ENCODE measurements at regions not wholly inside any gene's neighbourhood (a gene's known extent, or its start where the extent isn't known, plus 50 kb on each side); places are given as distances from the start of the nearest gene placed in this dataset.

DNA sequence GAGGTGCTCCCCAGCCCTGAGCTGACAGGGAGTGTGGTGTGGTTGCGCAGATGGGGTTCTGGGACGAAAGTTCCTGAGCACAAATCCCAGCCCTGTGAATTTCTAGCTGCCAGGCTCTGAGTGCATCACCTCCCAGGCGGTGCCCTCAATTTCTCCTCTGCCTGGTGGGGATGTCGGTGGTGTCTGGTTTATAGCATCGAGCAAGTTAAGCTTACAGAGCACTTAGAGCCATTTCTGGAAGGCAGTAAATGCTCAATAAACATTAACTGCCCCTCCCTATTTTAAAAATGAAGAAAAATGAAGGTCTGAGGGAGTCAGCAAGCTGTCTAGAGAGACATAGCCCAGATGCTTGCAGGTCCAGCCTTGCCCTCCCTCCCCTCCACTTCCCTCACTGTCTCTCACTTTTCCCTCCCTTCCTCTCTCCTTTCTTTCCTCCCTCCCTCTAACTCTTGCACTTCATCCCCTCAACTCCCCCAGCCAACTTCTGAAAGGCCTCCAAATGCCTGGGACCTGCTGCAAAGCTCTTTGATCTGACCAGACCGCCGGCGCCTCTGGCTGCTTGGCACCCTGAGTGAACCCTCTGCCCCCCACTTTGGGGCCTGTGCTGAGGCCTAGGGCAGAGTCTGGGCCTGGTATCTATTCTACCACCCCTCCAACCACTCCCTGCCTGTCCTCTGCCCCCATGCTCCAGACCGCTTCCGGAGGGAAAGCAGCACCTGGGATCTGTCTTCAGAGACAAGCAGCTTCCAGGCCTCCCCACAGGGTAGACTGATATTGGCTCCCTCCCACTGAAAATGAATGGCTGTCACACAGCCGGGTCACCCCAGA lies 438.3 kb downstream of the RPS24 start:
- H3K4me1 ChIP-seq: peaks cover 27% of the 10 kb centered on the region
- H3K27me3 ChIP-seq: no peaks in the 10 kb centered on the region
- no peak overlapping the region for H3K4me3 ChIP-seq (ENCODE audit: low read depth, low read length)
- peak; percentile 82 for DNase-seq
- H3K36me3 ChIP-seq: no peaks in the 10 kb centered on the region
- no peaks in the 10 kb centered on the region for H3K9me3 ChIP-seq
- TF ChIP-seq, protein P1, sequence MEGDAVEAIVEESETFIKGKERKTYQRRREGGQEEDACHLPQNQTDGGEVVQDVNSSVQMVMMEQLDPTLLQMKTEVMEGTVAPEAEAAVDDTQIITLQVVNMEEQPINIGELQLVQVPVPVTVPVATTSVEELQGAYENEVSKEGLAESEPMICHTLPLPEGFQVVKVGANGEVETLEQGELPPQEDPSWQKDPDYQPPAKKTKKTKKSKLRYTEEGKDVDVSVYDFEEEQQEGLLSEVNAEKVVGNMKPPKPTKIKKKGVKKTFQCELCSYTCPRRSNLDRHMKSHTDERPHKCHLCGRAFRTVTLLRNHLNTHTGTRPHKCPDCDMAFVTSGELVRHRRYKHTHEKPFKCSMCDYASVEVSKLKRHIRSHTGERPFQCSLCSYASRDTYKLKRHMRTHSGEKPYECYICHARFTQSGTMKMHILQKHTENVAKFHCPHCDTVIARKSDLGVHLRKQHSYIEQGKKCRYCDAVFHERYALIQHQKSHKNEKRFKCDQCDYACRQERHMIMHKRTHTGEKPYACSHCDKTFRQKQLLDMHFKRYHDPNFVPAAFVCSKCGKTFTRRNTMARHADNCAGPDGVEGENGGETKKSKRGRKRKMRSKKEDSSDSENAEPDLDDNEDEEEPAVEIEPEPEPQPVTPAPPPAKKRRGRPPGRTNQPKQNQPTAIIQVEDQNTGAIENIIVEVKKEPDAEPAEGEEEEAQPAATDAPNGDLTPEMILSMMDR (IDR thresholded peaks at IDR 0.05; ENCODE audit: low read depth, low read length): no peak

DNA sequence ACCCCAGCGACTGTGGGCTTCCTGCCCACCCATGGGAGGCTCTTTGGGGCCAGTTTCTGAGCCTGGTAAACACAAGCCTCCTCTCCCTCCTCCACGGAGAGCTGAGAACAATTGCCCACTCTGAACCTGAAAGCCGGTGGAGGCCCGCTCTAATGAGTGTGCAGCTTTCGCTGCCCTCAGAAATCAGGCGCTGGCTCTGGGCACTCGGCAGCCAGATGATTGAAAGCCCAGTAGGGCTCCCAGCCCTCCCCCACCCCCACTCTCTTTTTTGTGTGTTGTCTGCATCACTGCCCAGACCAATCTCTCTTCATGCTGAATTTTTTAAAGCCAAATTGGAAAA lies 438.9 kb downstream of the RPS24 start:
- TF ChIP-seq, protein P1 (IDR thresholded peaks at IDR 0.05; ENCODE audit: low read depth, low read length): no peak
- peaks cover 27% of the 10 kb centered on the region for H3K4me1 ChIP-seq
- DNase-seq: peak; percentile 71

DNA sequence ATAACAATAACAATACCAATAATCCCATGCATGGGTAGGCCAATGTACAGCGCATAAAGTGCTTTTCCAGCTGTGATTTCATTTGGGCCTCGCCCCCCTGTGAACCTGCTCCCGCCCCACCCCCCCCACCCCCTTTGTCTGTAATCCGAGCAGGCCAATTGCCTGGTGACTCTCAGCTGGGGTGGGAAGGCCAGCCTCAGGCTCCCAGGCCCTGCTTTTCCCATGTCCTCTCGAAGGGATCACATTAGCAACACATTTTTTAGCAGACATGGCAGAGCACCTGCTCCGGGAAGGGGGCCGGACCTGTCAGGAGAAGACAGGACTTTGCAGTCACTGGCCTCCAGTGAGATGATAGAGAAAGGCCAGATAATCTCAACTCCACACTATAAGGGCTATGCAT lies 439.3 kb downstream of the RPS24 start:
- TF ChIP-seq, protein P1 (IDR thresholded peaks at IDR 0.05; ENCODE audit: low read depth, low read length): no peak
- H3K4me3 ChIP-seq (ENCODE audit: low read depth, low read length): no peak overlapping the region
- no peaks in the 10 kb centered on the region for H3K36me3 ChIP-seq
- peaks cover 27% of the 10 kb centered on the region for H3K4me1 ChIP-seq
- H3K9me3 ChIP-seq: no peaks in the 10 kb centered on the region
- peak; percentile 36 for DNase-seq
- no peaks in the 10 kb centered on the region for H3K27me3 ChIP-seq

More for the DNA sequence above, 438.9 kb downstream of the RPS24 start:
- H3K4me3 ChIP-seq (ENCODE audit: low read depth, low read length): no peak overlapping the region
- H3K27me3 ChIP-seq: no peaks in the 10 kb centered on the region
- H3K9me3 ChIP-seq: no peaks in the 10 kb centered on the region
- no peaks in the 10 kb centered on the region for H3K36me3 ChIP-seq

DNA sequence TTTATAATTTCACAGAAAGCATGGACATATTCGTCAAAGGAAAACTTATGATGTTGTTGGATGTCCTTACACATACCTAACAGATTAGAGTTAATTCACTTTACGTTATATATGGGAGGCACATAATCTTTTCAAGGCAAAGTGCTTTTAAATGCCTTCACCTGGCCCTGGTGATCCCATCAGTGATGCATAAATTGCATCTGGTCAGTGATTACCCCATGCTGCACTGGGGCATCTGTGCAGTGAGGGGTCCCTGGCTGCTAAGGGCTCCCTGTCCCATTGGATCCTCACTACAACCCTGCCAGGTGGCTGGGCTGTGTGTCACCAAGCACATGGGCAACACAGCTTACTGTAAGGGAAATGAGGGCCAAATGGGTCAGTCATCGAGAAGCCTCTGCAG lies 441.1 kb downstream of the RPS24 start:
- no peak for DNase-seq
- Histone ChIP-seq H3K36me3 (no peaks in the 10 kb centered on the region), H3K9me3 (no peaks in the 10 kb centered on the region), H3K27me3 (no peaks in the 10 kb centered on the region), H3K4me3 (ENCODE audit: low read depth, low read length) (no peak overlapping the region), H3K4me1 (peaks cover 27% of the 10 kb centered on the region)
- TF ChIP-seq, protein P1 (IDR thresholded peaks at IDR 0.05; ENCODE audit: low read depth, low read length): no peak

DNA sequence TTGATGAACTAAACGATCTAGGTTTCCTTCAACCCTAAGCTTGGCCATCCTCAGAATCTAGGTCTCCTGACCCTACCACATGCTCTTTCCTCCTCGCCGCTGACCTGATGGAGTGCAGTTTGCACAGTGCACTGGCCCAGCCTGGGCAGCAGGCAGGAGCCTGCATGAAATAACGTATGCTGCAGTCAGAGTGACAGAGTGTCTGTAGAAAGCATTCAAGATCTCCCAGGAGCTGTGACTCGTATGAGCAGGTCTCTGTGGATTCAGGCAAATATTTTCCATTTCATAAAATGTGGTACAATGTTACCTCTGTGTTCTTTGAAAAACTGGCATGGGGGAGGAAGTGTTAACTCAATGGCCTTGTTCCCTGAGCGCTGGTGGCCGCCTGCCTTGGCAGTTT lies 441.8 kb downstream of the RPS24 start:
- no peak for DNase-seq
- Histone ChIP-seq H3K36me3 (no peaks in the 10 kb centered on the region), H3K9me3 (no peaks in the 10 kb centered on the region), H3K27me3 (no peaks in the 10 kb centered on the region), H3K4me1 (peaks cover 26% of the 10 kb centered on the region), H3K4me3 (ENCODE audit: low read depth, low read length) (no peak overlapping the region)
- TF ChIP-seq, protein P1 (IDR thresholded peaks at IDR 0.05; ENCODE audit: low read depth, low read length): no peak

DNA sequence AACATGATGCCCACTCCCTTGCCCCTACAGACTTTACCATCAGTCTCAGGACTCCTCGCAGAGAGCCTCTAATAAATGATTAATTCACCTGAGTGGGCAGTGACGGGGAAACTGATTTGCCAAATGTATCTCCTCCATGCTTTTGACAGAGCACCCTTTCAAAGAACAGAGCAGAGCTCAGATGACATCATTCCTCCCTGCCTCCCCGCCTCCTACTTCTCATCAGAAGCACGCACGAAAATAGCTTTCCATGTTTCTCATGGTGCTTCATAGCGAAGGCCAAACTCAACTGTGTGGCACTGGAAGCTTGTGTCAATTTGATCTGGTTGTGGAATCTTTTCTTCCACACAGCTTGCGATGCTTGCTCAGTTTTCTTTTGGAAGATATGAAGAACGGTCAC lies 442.5 kb downstream of the RPS24 start:
- Histone ChIP-seq H3K9me3 (no peaks in the 10 kb centered on the region), H3K4me1 (peaks cover 18% of the 10 kb centered on the region), H3K4me3 (ENCODE audit: low read depth, low read length) (no peak overlapping the region), H3K36me3 (no peaks in the 10 kb centered on the region), H3K27me3 (no peaks in the 10 kb centered on the region)
- TF ChIP-seq, protein P1 (IDR thresholded peaks at IDR 0.05; ENCODE audit: low read depth, low read length): no peak
- no peak for DNase-seq
